HAP-1 (cell line): ENCODE measurements at regions not wholly inside any gene's neighbourhood (a gene's known extent, or its start where the extent isn't known, plus 50 kb on each side); places are given as distances from the start of the nearest gene placed in this dataset.
"Not testable (repeated sequence)": the region's sequence is repeated elsewhere in the genome, so short reads cannot be mapped to it uniquely, and the experiment has no call there.

Experiments used
- DNase-seq, 2 experiments: peaks; one replicate each; pipeline ENCODE4 v3.0.0-alpha.2; 2016 to 2020; ENCODE audit warnings: low spot score in 2 of 2
- H3K27me3 ChIP-seq: fragments of 250-450 bp; sonication (Bioruptor Pico); 2 replicates; pipeline ENCODE4 v1.5.1; 2020; ENCODE audit warnings: low read depth, mild to moderate bottlenecking, moderate library complexity
- H3K36me3 ChIP-seq: fragments of 250-450 bp; sonication (Bioruptor Pico); replicated peaks from 2 replicates; pipeline ENCODE4 v1.5.1; 2020; ENCODE audit warnings: mild to moderate bottlenecking
- H3K4me1 ChIP-seq: fragments of 250-450 bp; sonication (Bioruptor Pico); 2 replicates; pipeline ENCODE4 v1.5.1; 2020; ENCODE audit warnings: mild to moderate bottlenecking
- H3K4me3 ChIP-seq: fragments of 250-450 bp; sonication (Bioruptor Pico); 2 replicates; pipeline ENCODE4 v1.5.1; 2020; ENCODE audit warnings: mild to moderate bottlenecking, moderate library complexity
- H3K9me3 ChIP-seq: fragments of 250-450 bp; sonication (Bioruptor Pico); 2 replicates; pipeline ENCODE4 v1.5.1; 2020; ENCODE audit warnings: mild to moderate bottlenecking, moderate library complexity
- in situ Hi-C: fragments of 300-500 bp; cut with MboI; formaldehyde crosslinking; loops from 3 replicates; pipeline ENCODE4 v1.14.3; 2020; ENCODE audit warnings: low sequenced_read_pairs, inconsistent platforms, mixed read lengths

GRCh38 chr3:132084982-132085381, 50.2 kb upstream of the CPNE4 start:
- in situ Hi-C loops: no loop called here
- no peaks in the 10 kb centered on the region for H3K4me1 ChIP-seq
- no peak overlapping the region for H3K4me3 ChIP-seq
- no peaks in the 10 kb centered on the region for H3K9me3 ChIP-seq
- no peaks in the 10 kb centered on the region for H3K27me3 ChIP-seq
- no peak for DNase-seq
- no peaks in the 10 kb centered on the region for H3K36me3 ChIP-seq

DNA sequence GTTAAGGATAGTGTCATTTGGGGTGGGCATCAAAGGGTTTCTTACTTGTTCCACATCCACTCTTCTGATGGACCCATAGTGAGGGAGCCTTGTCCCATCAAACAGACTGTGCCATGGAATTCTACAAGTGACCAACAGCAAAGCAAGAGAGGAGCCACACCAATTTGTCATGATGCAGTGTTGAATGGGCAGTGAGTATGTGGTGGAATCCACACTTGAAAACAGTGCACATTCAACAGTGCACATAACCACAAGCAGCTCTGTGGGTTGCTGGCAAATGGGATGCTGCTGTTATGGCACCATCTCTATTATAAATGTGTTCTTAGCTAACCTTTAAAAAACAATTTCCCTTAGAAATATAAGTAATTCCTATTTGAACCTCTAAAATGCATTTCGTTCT, 52.5 kb upstream of the CPNE4 start:
- Histone ChIP-seq H3K36me3 (no peaks in the 10 kb centered on the region), H3K4me3 (no peak overlapping the region), H3K4me1 (no peaks in the 10 kb centered on the region), H3K9me3 (no peaks in the 10 kb centered on the region), H3K27me3 (no peaks in the 10 kb centered on the region)
- in situ Hi-C loops: no loop called here
- no peak for DNase-seq

DNA sequence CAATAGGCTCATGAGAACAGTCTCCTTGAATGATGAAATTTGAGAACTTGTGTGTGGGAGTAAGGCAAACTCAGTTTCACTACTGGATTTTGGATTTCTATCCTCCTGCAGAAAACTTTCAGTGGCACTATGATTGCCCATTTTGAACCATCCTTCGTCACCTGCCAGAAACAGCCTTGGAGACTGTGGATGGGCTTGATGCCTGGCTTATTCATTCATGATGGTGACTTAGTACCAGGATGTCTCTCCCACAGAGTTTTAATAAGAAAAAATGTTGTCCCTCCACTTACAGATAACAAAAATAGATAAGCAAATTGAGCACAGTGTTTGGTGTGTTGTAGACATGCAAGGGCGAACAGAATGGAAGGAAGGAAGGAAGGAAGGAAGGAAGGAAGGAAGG, 53.5 kb upstream of the CPNE4 start:
- Histone ChIP-seq H3K9me3 (no peaks in the 10 kb centered on the region), H3K27me3 (no peaks in the 10 kb centered on the region), H3K36me3 (no peaks in the 10 kb centered on the region), H3K4me1 (no peaks in the 10 kb centered on the region), H3K4me3 (no peak overlapping the region)
- in situ Hi-C loops: no loop called here
- DNase-seq: no peak

GRCh38 chr3:132090921-132091320, 56.1 kb upstream of the CPNE4 start:
- Histone ChIP-seq H3K4me1 (no peaks in the 10 kb centered on the region), H3K27me3 (no peaks in the 10 kb centered on the region), H3K36me3 (no peaks in the 10 kb centered on the region), H3K4me3 (no peak overlapping the region), H3K9me3 (no peaks in the 10 kb centered on the region)
- in situ Hi-C loops: no loop called here
- DNase-seq: no peak

- no peaks in the 10 kb centered on the region for H3K4me1 ChIP-seq
- no peaks in the 10 kb centered on the region for H3K27me3 ChIP-seq
- no peaks in the 10 kb centered on the region for H3K36me3 ChIP-seq
- no peak for DNase-seq
- no peaks in the 10 kb centered on the region for H3K9me3 ChIP-seq
- H3K4me3 ChIP-seq: no peak overlapping the region
- in situ Hi-C loops: no loop called here
These were observed 81.8 kb upstream of the CPNE4 start for GRCh38 chr3:132116601-132117000.

DNA sequence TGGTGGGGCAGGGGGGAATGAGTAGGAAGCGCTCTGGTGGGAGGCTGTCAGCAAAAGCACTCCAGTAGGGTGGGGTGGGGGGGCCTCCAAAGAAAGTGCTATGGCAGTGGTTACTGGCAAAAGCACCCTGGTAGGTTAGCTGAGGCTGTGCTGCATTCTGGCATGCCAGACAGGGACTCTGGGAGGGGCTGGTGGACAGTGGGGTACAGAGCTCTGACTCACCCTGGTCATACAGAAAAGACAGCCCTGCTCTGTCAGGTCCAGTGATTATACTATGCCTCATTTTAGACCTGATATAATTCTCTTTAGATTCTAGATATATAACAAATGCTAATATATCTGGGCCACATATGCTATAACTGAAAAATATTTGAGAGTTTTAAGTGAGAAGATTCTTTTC, 82.8 kb upstream of the CPNE4 start:
- no peaks in the 10 kb centered on the region for H3K27me3 ChIP-seq
- in situ Hi-C loops: no loop called here
- DNase-seq: no peak
- no peaks in the 10 kb centered on the region for H3K4me1 ChIP-seq
- H3K9me3 ChIP-seq: no peaks in the 10 kb centered on the region
- no peaks in the 10 kb centered on the region for H3K36me3 ChIP-seq
- no peak overlapping the region for H3K4me3 ChIP-seq

- Histone ChIP-seq H3K4me1 (no peaks in the 10 kb centered on the region), H3K9me3 (no peaks in the 10 kb centered on the region), H3K36me3 (no peaks in the 10 kb centered on the region), H3K4me3 (no peak overlapping the region), H3K27me3 (no peaks in the 10 kb centered on the region; the same call in 1 of the 2 replicates)
- in situ Hi-C loops: no loop called here
- no peak for DNase-seq
These were observed 84.7 kb upstream of the CPNE4 start for GRCh38 chr3:132119531-132119930.

DNA sequence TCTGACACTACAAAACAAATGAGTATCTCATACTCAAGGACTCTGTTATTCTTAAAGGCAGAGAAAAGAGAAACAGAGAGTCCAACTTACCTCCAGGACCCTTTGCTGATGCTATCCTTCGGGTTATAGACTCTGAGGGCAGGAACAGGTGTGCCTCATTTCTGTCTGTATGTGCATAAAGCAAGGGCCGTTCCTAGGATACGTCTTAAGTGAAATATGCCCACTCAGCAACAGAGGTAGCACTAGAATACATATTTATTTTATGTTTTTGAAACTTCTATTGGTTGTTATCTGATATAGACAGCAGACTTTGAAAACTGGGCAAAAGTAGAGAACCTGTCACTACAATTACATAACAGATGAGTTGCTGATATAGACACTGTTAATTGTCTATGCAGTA, 89.3 kb upstream of the CPNE4 start:
- H3K36me3 ChIP-seq: no peaks in the 10 kb centered on the region
- H3K27me3 ChIP-seq: no peaks in the 10 kb centered on the region; the same call in 1 of the 2 replicates
- H3K4me1 ChIP-seq: no peaks in the 10 kb centered on the region
- DNase-seq: no peak
- no peak overlapping the region for H3K4me3 ChIP-seq
- H3K9me3 ChIP-seq: no peaks in the 10 kb centered on the region
- in situ Hi-C loops: no loop called here

GRCh38 chr3:132124651-132125284, 90.0 kb upstream of the CPNE4 start:
- in situ Hi-C loops: no loop called here
- Histone ChIP-seq H3K4me3 (no peak overlapping the region), H3K36me3 (no peaks in the 10 kb centered on the region), H3K9me3 (no peaks in the 10 kb centered on the region), H3K27me3 (no peaks in the 10 kb centered on the region; the same call in 1 of the 2 replicates), H3K4me1 (no peaks in the 10 kb centered on the region)
- DNase-seq: no peak

DNA sequence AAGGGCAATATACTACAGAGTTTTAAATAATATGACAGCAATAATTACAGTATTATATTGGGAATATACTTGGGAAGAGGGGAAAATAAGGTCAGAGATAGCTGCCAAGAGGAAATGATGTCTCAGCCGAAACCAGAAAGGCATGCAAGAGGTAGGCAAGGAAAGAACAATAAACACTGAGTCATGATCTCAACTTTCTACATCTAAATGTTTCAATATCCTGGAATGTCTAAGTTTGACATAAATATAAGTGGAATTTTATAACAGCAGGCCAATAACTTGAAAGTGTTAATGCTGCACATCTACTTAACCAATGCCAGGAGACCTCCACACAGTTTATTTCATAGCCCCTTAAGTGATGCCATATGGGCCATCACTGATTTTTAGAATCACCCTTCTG, 99.8 kb upstream of the CPNE4 start:
- no peaks in the 10 kb centered on the region for H3K9me3 ChIP-seq
- H3K27me3 ChIP-seq: no peaks in the 10 kb centered on the region
- H3K4me1 ChIP-seq: no peaks in the 10 kb centered on the region
- H3K4me3 ChIP-seq: no peak overlapping the region
- no peaks in the 10 kb centered on the region for H3K36me3 ChIP-seq
- DNase-seq: no peak
- in situ Hi-C loops: no loop called here

DNA sequence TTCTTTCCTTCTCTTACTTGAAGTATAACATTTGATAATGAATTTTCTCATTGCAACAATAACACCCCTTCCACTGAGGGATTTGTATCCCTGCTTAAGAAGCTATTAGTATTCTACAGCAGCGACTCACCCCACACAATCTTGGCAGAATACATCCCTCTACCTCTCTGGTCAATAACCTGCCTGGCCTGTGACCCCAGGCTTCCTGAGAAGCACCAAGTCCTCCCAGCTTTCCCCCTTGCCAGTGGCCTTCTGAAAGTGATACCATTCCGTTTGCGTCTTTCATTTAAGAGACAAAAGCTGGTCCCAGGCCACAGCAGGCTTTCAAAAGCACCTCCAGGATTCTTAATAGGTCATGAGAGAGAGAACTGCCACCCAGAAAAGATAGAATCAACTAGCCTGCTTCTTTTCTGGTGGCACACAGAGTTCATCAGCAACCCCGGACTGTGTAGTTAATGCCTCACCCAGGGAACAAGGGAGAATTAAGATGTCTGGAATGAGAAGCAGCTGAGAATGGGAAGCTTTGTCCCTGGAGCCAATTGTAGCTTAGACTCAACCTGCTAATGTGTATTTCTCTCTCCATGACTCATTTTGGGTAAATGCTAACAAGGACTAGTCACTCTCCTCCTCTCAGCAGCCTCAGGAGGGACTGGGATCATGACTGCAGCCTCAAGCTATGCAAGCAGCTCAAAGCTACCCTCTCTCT, 101.0 kb upstream of the CPNE4 start:
- no peaks in the 10 kb centered on the region for H3K27me3 ChIP-seq
- no peak overlapping the region for H3K4me3 ChIP-seq
- in situ Hi-C loops: no loop called here
- DNase-seq: no peak
- H3K36me3 ChIP-seq: no peaks in the 10 kb centered on the region
- H3K4me1 ChIP-seq: no peaks in the 10 kb centered on the region
- H3K9me3 ChIP-seq: no peaks in the 10 kb centered on the region

DNA sequence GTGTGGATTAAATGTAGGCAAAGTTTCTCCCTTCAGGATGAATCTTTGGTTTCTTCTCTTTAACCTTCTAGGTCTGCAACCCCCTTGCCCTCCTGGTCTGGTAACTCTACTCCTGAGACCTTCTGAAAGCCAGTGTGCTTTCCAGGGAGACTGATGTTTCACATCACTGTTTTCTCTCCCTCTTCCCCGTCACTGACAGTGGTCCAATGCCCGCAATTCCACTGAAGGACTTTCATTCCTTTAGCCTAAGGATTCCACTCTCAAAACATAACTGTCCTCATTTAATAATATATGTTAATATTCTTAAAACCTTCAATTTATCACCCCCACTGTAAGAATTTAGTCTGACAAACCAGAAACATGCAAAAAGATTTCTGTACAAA, 101.5 kb upstream of the CPNE4 start:
- no peak for DNase-seq
- H3K36me3 ChIP-seq: no peaks in the 10 kb centered on the region
- no peak overlapping the region for H3K4me3 ChIP-seq
- H3K4me1 ChIP-seq: no peaks in the 10 kb centered on the region
- in situ Hi-C loops: no loop called here
- no peaks in the 10 kb centered on the region for H3K9me3 ChIP-seq
- no peaks in the 10 kb centered on the region for H3K27me3 ChIP-seq

DNA sequence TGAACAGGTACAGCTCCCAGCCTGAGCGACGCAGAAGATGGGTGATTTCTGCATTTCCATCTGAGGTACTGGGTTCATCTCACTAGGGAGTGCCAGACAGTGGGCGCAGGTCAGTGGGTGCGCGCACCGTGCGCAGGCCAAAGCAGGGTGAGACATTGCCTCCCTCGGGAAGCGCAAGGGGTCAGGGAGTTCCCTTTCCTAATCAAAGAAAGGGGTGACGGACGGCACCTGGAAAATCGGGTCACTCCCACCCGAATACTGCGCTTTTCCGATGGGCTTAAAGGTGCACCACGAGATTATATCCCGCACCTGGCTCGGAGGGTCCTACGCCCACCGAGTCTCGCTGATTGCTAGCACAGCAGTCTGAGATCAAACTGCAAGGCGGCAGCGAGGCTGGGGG, 102.1 kb upstream of the CPNE4 start:
- H3K27me3 ChIP-seq, in situ Hi-C loops, H3K4me1 ChIP-seq, H3K9me3 ChIP-seq, H3K4me3 ChIP-seq, H3K36me3 ChIP-seq, DNase-seq: not testable (repeated sequence)

DNA sequence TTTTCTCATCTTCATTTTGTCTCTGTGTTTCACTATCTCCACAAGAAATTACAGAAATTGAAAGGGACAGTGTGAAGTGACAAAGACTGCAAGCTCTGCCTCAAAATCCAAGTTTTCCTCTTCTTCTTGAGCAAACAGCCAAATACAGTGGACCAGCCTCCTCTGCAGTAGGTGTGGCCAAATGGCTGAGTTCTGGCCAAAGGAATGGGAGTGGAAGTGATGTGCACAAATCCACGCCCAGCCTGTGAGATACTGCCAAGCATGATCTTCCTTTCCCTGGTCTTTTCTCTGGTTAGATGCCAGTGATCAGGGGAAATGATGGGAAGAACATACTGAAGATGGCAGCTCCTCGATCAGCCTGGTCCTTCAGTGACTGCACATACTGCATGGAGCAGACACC, 111.0 kb upstream of the CPNE4 start:
- DNase-seq: no peak
- Histone ChIP-seq H3K9me3 (no peaks in the 10 kb centered on the region), H3K36me3 (no peaks in the 10 kb centered on the region), H3K4me3 (no peak overlapping the region), H3K27me3 (no peaks in the 10 kb centered on the region), H3K4me1 (no peaks in the 10 kb centered on the region)
- in situ Hi-C loops: no loop called here

DNA sequence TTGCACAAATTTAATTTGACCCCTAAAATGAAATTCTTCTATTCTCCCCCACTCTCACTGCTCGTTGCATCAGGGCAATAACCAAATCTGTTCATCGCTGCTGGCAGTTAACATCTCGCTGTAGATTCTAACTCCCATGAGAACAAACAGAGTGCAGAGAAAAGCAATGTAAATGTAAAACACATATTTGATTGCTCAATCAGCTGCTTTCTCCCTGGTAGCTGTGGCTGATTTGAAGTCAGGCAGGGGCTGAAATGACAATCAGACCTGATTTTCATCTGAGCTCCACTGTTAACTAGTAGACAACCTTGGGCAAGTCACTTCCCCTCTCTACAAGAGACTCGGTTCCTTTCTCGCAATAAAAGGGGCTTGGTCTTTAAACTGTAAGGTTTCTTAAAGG, 119.8 kb upstream of the CPNE4 start:
- H3K9me3 ChIP-seq: no peaks in the 10 kb centered on the region; the same call in 1 of the 2 replicates
- H3K4me1 ChIP-seq: no peaks in the 10 kb centered on the region
- no peaks in the 10 kb centered on the region for H3K36me3 ChIP-seq
- H3K27me3 ChIP-seq: no peaks in the 10 kb centered on the region
- in situ Hi-C loops: no loop called here
- no peak overlapping the region for H3K4me3 ChIP-seq
- no peak for DNase-seq
